BJ (cell line): ENCODE measurements at regions not wholly inside any gene's neighbourhood (a gene's known extent, or its start where the extent isn't known, plus 50 kb on each side); places are given as distances from the start of the nearest gene placed in this dataset.
A peak's percentile ranks its signal among the peaks of the same experiment; 100 is the strongest.

Experiments
- CTCF ChIA-PET: fragments of 350-600 bp; formaldehyde crosslinking; extraction: SDS; loops from one replicate; lab custom pipeline; 2021; ENCODE audit warnings: antibody characterized with exemption, inconsistent platforms; lab: Yijun Ruan, JAX
- POLR2A ChIA-PET: fragments of 300-600 bp; sonication (Branson Sonifier 250); formaldehyde crosslinking; extraction: SDS; loops from one replicate; lab custom pipeline; 2021; ENCODE audit warnings: antibody characterized with exemption; lab: Charles Lee
- DNase-seq: peaks from one replicate; pipeline ENCODE4 v3.0.0-alpha.2; 2011; ENCODE audit warnings: low read depth
- H3K27me3 ChIP-seq: 2 replicates; pipeline ENCODE4 v1.6.0; 2011; ENCODE audit warnings: low read length; ENCODE audit not compliant: control insufficient read depth, insufficient read depth
- H3K36me3 ChIP-seq: 2 replicates; pipeline ENCODE4 v1.5.1; 2011; ENCODE audit warnings: low read length; ENCODE audit not compliant: control insufficient read depth, insufficient read depth
- H3K4me3 ChIP-seq: 2 replicates; pipeline ENCODE4 v1.5.1; 2011; ENCODE audit warnings: low read depth, mild to moderate bottlenecking, control low read depth, low read length
- CTCF ChIP-seq: IDR thresholded peaks from 2 replicates; pipeline ENCODE4 v1.5.1; 2011; ENCODE audit warnings: low read depth, mild to moderate bottlenecking, control low read depth, inconsistent platforms, low read length, moderate library complexity; ENCODE audit not compliant: insufficient read depth

GRCh38 chr10:94174838-94175237 is 181.1 kb downstream of the PLCE1 start:
- no peak overlapping the region for H3K4me3 ChIP-seq
- POLR2A ChIA-PET = no interaction called here
- no peaks in the 10 kb centered on the region for H3K27me3 ChIP-seq
- no peak for DNase-seq
- TF ChIP-seq CTCF = no peak
- H3K36me3 ChIP-seq = no peaks in the 10 kb centered on the region; the same call in 1 of the 2 replicates
- CTCF ChIA-PET = interaction anchor here (1.2 kb wide), 1 partner anchor 11 kb away, joined by 3 read pairs; no protein-coding TSS in a partner anchor

- POLR2A ChIA-PET = no interaction called here
- no peaks in the 10 kb centered on the region for H3K27me3 ChIP-seq
- CTCF ChIA-PET = interaction anchor here (2.1 kb wide), 1 partner anchor 18 kb away, joined by 4 read pairs; no protein-coding TSS in a partner anchor
- TF ChIP-seq CTCF = no peak
- DNase-seq = no peak
- no peak overlapping the region for H3K4me3 ChIP-seq
- H3K36me3 ChIP-seq = no peaks in the 10 kb centered on the region
Observed at GRCh38 chr10:94178475-94179253, 184.1 kb downstream of the NOC3L start.

GRCh38 chr10:94180576-94180975 is 182.2 kb downstream of the NOC3L start:
- ChIA-PET POLR2A (no interaction called here), CTCF (no interaction called here)
- H3K4me3 ChIP-seq = no peak overlapping the region

GRCh38 chr10:94183666-94184264 is 179.0 kb downstream of the NOC3L start:
- Histone ChIP-seq H3K4me3 (no peak overlapping the region), H3K27me3 (no peaks in the 10 kb centered on the region), H3K36me3 (no peaks in the 10 kb centered on the region)
- CTCF ChIA-PET = interaction anchor here (1.4 to 1.9 kb wide), 2 partner anchors 8 to 267 kb away, joined by 4 to 5 read pairs; no protein-coding TSS in a partner anchor
- no peak for TF ChIP-seq CTCF
- POLR2A ChIA-PET = no interaction called here
- peak; percentile 71 for DNase-seq

More at GRCh38 chr10:94180576-94180975, 182.2 kb downstream of the NOC3L start:
- H3K27me3 ChIP-seq = no peaks in the 10 kb centered on the region
- H3K36me3 ChIP-seq = no peaks in the 10 kb centered on the region
- no peak for DNase-seq
- TF ChIP-seq CTCF = no peak

- no peaks in the 10 kb centered on the region for H3K36me3 ChIP-seq
- no peaks in the 10 kb centered on the region for H3K27me3 ChIP-seq
- no peak for DNase-seq
- TF ChIP-seq CTCF = no peak
- no peak overlapping the region for H3K4me3 ChIP-seq
- ChIA-PET POLR2A (no interaction called here), CTCF (no interaction called here)
Observed at GRCh38 chr10:94186722-94187121, 176.0 kb downstream of the NOC3L start.
